ENCODE measurements at regions not wholly inside any gene's neighbourhood (a gene's known extent, or its start where the extent isn't known, plus 50 kb on each side); places are given as distances from the start of the nearest gene placed in this dataset.

DNA sequence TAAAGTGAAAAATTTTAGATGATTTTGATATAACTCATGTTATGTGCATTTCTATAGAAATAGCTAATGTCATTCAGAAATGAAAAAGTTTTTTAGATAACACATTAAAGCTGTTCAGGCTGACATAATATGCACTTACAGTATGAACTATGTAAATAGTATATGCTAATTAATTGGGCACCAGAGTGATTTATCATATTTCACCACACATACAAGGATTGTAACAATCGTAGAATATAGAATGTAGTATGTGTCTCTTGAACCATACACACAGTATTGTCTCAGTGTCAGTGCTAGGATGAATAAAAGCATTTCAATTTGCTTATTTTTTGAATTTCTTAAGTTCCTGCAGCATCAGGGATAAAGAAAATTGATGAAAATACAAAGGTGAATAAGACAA is 710.0 kb downstream of the OTOL1 start:
- H3K4me3 Mint-ChIP-seq, result no peak overlapping the region
- no peaks in the 10 kb centered on the region for H3K36me3 Mint-ChIP-seq
- H3K27ac Mint-ChIP-seq, result no peak overlapping the region
- no peaks in the 10 kb centered on the region for H3K4me1 Mint-ChIP-seq (ENCODE audit: unreplicated experiment)
- no peaks in the 10 kb centered on the region for H3K9me3 Mint-ChIP-seq
- no peak for DNase-seq (ENCODE audit: extremely low spot score, unreplicated experiment)
- TF ChIP-seq, protein P1, sequence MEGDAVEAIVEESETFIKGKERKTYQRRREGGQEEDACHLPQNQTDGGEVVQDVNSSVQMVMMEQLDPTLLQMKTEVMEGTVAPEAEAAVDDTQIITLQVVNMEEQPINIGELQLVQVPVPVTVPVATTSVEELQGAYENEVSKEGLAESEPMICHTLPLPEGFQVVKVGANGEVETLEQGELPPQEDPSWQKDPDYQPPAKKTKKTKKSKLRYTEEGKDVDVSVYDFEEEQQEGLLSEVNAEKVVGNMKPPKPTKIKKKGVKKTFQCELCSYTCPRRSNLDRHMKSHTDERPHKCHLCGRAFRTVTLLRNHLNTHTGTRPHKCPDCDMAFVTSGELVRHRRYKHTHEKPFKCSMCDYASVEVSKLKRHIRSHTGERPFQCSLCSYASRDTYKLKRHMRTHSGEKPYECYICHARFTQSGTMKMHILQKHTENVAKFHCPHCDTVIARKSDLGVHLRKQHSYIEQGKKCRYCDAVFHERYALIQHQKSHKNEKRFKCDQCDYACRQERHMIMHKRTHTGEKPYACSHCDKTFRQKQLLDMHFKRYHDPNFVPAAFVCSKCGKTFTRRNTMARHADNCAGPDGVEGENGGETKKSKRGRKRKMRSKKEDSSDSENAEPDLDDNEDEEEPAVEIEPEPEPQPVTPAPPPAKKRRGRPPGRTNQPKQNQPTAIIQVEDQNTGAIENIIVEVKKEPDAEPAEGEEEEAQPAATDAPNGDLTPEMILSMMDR (conservative IDR thresholded peaks at IDR 0.05), result no peak
- H3K27me3 Mint-ChIP-seq, result no peaks in the 10 kb centered on the region

GRCh38 chr3:162211470-162211869 is 714.9 kb downstream of the OTOL1 start:
- no peak overlapping the region for H3K27ac Mint-ChIP-seq
- H3K9me3 Mint-ChIP-seq, result no peaks in the 10 kb centered on the region
- TF ChIP-seq, protein P1 (conservative IDR thresholded peaks at IDR 0.05), result no peak
- no peaks in the 10 kb centered on the region for H3K27me3 Mint-ChIP-seq
- no peaks in the 10 kb centered on the region for H3K4me1 Mint-ChIP-seq (ENCODE audit: unreplicated experiment)
- DNase-seq (ENCODE audit: extremely low spot score, unreplicated experiment), result no peak
- no peaks in the 10 kb centered on the region for H3K36me3 Mint-ChIP-seq
- H3K4me3 Mint-ChIP-seq, result no peak overlapping the region

DNA sequence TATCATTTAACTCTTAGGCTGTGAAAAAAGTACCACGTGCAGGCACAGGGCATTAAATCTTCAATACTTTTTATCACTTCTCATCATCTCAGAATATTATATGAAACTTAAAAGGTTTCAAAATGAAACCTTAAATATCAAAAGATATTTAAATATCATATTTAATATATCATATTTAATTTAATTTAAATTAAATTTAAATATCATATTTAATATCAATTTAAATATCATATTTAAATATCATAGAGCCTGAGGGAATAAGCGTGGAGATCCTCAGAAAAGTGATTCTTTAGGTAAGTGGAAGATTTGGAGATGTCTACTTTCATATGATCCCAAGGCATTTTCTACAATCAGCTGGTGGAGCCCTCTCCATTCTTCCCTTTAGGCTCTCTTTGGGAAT is 716.6 kb downstream of the OTOL1 start:
- Mint-ChIP-seq H3K9me3 (no peaks in the 10 kb centered on the region), H3K4me1 (ENCODE audit: unreplicated experiment) (no peaks in the 10 kb centered on the region), H3K4me3 (no peak overlapping the region), H3K27ac (no peak overlapping the region), H3K36me3 (no peaks in the 10 kb centered on the region), H3K27me3 (no peaks in the 10 kb centered on the region)
- DNase-seq (ENCODE audit: extremely low spot score, unreplicated experiment), result no peak
- TF ChIP-seq, protein P1 (conservative IDR thresholded peaks at IDR 0.05), result no peak

DNA sequence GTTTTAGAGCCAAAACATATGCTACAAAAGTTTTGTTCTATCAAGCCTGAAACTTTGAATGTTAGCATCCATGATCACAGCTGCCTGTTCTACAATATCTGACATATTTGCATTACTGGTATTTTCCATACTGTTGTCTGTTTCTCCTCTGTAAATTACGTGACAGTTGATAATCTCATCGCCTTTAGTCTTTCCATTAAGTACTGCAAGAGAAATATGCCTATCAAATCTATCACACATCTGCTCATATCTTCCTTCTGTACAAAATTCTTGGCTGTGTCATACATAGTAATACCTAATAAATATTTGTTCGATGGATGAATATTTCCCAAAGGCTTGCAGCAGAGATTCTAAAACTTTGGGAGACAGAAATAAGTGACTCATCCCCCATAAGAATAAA is 717.3 kb downstream of the OTOL1 start:
- H3K4me3 Mint-ChIP-seq, result no peak overlapping the region
- no peaks in the 10 kb centered on the region for H3K9me3 Mint-ChIP-seq
- H3K27ac Mint-ChIP-seq, result no peak overlapping the region
- no peaks in the 10 kb centered on the region for H3K4me1 Mint-ChIP-seq (ENCODE audit: unreplicated experiment)
- TF ChIP-seq, protein P1 (conservative IDR thresholded peaks at IDR 0.05), result no peak
- H3K27me3 Mint-ChIP-seq, result no peaks in the 10 kb centered on the region
- no peaks in the 10 kb centered on the region for H3K36me3 Mint-ChIP-seq
- DNase-seq (ENCODE audit: extremely low spot score, unreplicated experiment), result no peak

DNA sequence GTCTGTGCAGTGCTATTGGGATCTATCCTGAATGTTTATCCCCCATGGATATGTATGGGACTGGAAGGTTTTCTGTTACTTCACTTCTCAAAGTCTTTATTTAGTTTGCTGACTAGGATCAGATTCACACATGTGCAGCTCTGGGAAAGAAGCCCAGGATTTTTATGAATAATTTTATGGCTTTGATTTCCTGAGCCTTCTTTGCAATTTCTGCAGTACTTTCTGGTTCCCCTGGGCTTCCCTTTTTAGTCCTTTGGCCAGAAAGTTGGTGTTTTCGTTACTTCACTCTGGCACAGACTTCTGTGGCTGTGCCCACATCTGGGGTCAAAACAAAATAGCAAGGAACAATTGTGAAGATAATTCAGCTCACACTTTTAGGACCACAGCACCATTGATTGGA is 721.0 kb downstream of the OTOL1 start:
- Mint-ChIP-seq H3K4me3 (no peak overlapping the region), H3K9me3 (no peaks in the 10 kb centered on the region), H3K27me3 (no peaks in the 10 kb centered on the region), H3K4me1 (ENCODE audit: unreplicated experiment) (no peaks in the 10 kb centered on the region), H3K36me3 (no peaks in the 10 kb centered on the region), H3K27ac (no peak overlapping the region)
- TF ChIP-seq, protein P1 (conservative IDR thresholded peaks at IDR 0.05), result no peak
- no peak for DNase-seq (ENCODE audit: extremely low spot score, unreplicated experiment)

- Mint-ChIP-seq H3K36me3 (no peaks in the 10 kb centered on the region), H3K4me1 (ENCODE audit: unreplicated experiment) (no peaks in the 10 kb centered on the region), H3K9me3 (no peaks in the 10 kb centered on the region), H3K27ac (no peak overlapping the region), H3K4me3 (no peak overlapping the region), H3K27me3 (no peaks in the 10 kb centered on the region)
- no peak for DNase-seq (ENCODE audit: extremely low spot score, unreplicated experiment)
- TF ChIP-seq, protein P1 (conservative IDR thresholded peaks at IDR 0.05), result no peak
Observed at GRCh38 chr3:162218479-162218878, 721.9 kb downstream of the OTOL1 start.

All from type B pancreatic cell (in vitro differentiated cells).